ENCODE measurements at regions not wholly inside any gene's neighbourhood (a gene's known extent, or its start where the extent isn't known, plus 50 kb on each side); places are given as distances from the start of the nearest gene placed in this dataset.

- no peak for TF ChIP-seq TAF1 (IDR thresholded peaks at IDR 0.05; ENCODE audit: low read depth)
- TF ChIP-seq, protein P1, sequence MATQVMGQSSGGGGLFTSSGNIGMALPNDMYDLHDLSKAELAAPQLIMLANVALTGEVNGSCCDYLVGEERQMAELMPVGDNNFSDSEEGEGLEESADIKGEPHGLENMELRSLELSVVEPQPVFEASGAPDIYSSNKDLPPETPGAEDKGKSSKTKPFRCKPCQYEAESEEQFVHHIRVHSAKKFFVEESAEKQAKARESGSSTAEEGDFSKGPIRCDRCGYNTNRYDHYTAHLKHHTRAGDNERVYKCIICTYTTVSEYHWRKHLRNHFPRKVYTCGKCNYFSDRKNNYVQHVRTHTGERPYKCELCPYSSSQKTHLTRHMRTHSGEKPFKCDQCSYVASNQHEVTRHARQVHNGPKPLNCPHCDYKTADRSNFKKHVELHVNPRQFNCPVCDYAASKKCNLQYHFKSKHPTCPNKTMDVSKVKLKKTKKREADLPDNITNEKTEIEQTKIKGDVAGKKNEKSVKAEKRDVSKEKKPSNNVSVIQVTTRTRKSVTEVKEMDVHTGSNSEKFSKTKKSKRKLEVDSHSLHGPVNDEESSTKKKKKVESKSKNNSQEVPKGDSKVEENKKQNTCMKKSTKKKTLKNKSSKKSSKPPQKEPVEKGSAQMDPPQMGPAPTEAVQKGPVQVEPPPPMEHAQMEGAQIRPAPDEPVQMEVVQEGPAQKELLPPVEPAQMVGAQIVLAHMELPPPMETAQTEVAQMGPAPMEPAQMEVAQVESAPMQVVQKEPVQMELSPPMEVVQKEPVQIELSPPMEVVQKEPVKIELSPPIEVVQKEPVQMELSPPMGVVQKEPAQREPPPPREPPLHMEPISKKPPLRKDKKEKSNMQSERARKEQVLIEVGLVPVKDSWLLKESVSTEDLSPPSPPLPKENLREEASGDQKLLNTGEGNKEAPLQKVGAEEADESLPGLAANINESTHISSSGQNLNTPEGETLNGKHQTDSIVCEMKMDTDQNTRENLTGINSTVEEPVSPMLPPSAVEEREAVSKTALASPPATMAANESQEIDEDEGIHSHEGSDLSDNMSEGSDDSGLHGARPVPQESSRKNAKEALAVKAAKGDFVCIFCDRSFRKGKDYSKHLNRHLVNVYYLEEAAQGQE (IDR thresholded peaks at IDR 0.05; ENCODE audit: low read depth), result no peak
- no peak for TF ChIP-seq RAD21 (IDR thresholded peaks at IDR 0.05; ENCODE audit: low read depth)
- no peak for TF ChIP-seq YY1 (IDR thresholded peaks at IDR 0.05; ENCODE audit: low read depth)
- TF ChIP-seq EP300 (IDR thresholded peaks at IDR 0.05; ENCODE audit: borderline replicate concordance), result no peak
Measured at GRCh38 chr19:27890206-27890605, 1322.7 kb downstream of the UQCRFS1 start.

All from Ishikawa (cell line).